ENCODE measurements at regions not wholly inside any gene's neighbourhood (a gene's known extent, or its start where the extent isn't known, plus 50 kb on each side); places are given as distances from the start of the nearest gene placed in this dataset.

- TF ChIP-seq POLR2A (IDR thresholded peaks at IDR 0.05) (no peak), CTCF (IDR thresholded peaks at IDR 0.05) (no peak), POLR2AphosphoS5 (IDR thresholded peaks at IDR 0.05) (no peak)
- Histone ChIP-seq H3K27ac (no peak overlapping the region), H3K27me3 (replicated peaks; ENCODE audit: insufficient read depth) (no peaks in the 10 kb centered on the region), H3K9me3 (no peaks in the 10 kb centered on the region), H3K4me1 (replicated peaks) (no peaks in the 10 kb centered on the region), H3K4me3 (no peak overlapping the region), H3K36me3 (no peaks in the 10 kb centered on the region)
- no peak for DNase-seq (ENCODE audit: low spot score)
- 90% methylated on average over 11 of the region's 11 CpGs for WGBS
- intact Hi-C loops (cut with DNase I) = no loop called here
Observed at GRCh38 chr11:115585361-115586024, 81.3 kb upstream of the CADM1 start.

DNA sequence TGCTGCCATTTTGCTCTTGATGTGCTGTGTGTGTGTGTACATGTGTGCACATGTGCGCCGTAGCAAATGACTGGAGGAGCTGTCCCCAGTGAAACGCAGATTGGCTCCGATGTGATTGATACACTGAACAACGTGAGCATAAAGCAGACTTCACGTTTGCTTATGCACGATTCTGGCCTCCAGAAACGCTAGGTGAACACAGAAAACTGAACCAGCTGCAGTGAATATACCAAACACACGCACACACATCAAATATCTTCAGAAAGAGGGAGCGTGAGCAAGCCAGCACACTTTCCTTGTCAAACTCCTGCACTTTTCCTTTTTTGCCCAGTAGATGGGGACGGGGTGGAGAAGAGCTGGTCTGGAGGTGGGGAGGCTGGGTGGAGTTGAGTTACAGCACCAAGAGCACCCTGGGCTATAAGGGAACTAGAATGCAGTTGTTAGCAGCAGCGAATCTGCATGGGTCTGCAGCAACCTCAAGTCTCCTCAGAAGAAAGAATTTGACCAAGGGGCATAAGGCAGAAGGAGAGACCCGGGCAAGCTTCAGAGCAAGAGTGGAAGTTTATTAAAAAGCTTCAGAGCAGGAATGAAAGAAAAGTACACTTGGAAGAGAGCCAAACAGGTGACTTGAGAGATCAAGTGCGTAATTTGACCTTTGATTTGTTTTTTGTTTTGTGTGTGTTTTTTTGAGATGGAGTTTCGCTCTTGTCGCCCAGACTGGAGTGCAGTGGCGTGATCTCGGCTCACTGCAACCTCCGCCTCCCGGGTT is 77.8 kb upstream of the CADM1 start:
- TF ChIP-seq POLR2AphosphoS5 (IDR thresholded peaks at IDR 0.05) (no peak), POLR2A (IDR thresholded peaks at IDR 0.05) (no peak), CTCF (IDR thresholded peaks at IDR 0.05) (no peak)
- H3K4me1 ChIP-seq (replicated peaks) = no peaks in the 10 kb centered on the region
- no peak overlapping the region for H3K27ac ChIP-seq
- no peak for DNase-seq (ENCODE audit: low spot score)
- 80% methylated on average over 20 of the region's 20 CpGs for WGBS
- no peak overlapping the region for H3K4me3 ChIP-seq
- no peaks in the 10 kb centered on the region for H3K36me3 ChIP-seq
- H3K9me3 ChIP-seq = no peaks in the 10 kb centered on the region
- intact Hi-C loops (cut with DNase I) = no loop called here
- H3K27me3 ChIP-seq (replicated peaks; ENCODE audit: insufficient read depth) = no peaks in the 10 kb centered on the region

DNA sequence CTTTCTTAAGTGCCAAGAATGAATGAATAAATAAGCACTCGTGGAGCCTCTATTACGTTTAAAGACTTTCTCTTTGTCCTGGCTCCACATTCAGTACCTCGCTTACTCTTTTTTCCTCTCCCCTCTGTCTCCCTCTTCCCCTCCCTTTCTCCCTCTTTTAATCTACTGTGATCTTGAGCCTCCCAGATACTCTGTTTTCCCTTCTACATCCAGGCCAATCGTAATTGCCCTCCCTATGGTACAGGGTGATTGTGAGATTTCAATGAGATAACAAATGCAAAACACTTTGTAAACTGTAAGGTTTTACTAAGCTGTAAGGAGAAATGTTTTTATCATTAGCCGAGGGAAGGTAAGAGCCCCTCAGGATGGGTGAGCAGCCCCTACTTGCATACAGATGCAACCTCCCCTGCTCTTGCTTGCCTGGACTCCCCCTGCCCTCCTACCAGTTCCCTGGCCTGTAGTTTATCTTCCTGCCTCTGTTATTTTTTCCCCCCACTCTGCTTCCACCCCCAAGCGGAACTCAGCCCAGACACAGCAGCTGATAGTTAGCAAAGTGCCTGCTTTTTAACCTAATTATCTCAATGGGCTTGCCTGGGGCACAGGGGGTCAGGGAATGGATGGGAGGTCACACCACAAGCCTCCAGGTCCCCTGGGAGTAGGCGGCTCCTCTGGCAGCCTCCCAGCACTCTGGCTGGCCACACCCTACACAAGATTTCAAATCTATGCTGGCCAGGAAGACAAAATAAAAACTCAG is 76.9 kb upstream of the CADM1 start:
- H3K36me3 ChIP-seq = no peaks in the 10 kb centered on the region
- no peak overlapping the region for H3K4me3 ChIP-seq
- DNase-seq (ENCODE audit: low spot score) = no peak
- H3K9me3 ChIP-seq = no peaks in the 10 kb centered on the region
- H3K27me3 ChIP-seq (replicated peaks; ENCODE audit: insufficient read depth) = no peaks in the 10 kb centered on the region
- H3K27ac ChIP-seq = no peak overlapping the region
- 42% methylated on average over 7 of the region's 7 CpGs for WGBS
- intact Hi-C loops (cut with DNase I) = no loop called here
- TF ChIP-seq POLR2AphosphoS5 (IDR thresholded peaks at IDR 0.05) (no peak), POLR2A (IDR thresholded peaks at IDR 0.05) (no peak), CTCF (IDR thresholded peaks at IDR 0.05) (no peak)
- no peaks in the 10 kb centered on the region for H3K4me1 ChIP-seq (replicated peaks)

DNA sequence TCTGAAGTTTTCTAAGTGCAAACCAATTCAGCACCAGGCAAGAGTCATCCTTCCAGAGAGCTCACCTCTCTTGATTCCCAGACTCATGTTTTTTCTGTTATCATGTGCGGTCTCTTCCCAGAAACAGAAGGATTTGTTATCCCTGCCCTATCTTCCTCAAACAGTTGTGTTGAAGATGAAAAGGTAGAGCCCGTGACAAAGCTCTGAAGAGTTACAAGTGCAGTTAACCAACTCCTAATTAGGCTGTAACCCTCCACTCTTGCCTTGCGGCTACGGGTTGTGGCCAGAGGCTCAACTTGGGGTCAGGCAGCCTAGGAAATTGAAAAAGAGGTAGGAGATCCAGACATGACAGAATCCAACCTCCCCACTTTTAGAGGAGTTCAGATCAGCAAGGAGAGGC is 76.2 kb upstream of the CADM1 start:
- Histone ChIP-seq H3K36me3 (no peaks in the 10 kb centered on the region), H3K9me3 (no peaks in the 10 kb centered on the region), H3K4me1 (replicated peaks) (no peaks in the 10 kb centered on the region), H3K27me3 (replicated peaks; ENCODE audit: insufficient read depth) (no peaks in the 10 kb centered on the region), H3K27ac (no peak overlapping the region), H3K4me3 (no peak overlapping the region)
- 90% methylated on average over 4 of the region's 4 CpGs for WGBS
- TF ChIP-seq POLR2AphosphoS5 (IDR thresholded peaks at IDR 0.05) = no peak
- TF ChIP-seq POLR2A (IDR thresholded peaks at IDR 0.05) = no peak
- TF ChIP-seq CTCF (IDR thresholded peaks at IDR 0.05) = no peak
- no peak for DNase-seq (ENCODE audit: low spot score)
- intact Hi-C loops (cut with DNase I) = no loop called here

All from prostate gland (tissue), 2 donors.